AG09309 (cell line): ENCODE measurements at regions not wholly inside any gene's neighbourhood (a gene's known extent, or its start where the extent isn't known, plus 50 kb on each side); places are given as distances from the start of the nearest gene placed in this dataset.

Source experiments
- DNase-seq: peaks from one replicate; pipeline ENCODE4 v3.0.0-alpha.2; 2010; ENCODE audit warnings: low read depth
- H3K4me3 ChIP-seq: 2 replicates; pipeline ENCODE4 v1.5.1; 2011; ENCODE audit warnings: mild to moderate bottlenecking, low read depth, low read length, moderate library complexity; ENCODE audit not compliant: control insufficient read depth
- TF ChIP-seq, protein P1 (sequence below): IDR thresholded peaks from 2 replicates; pipeline ENCODE4 v1.5.1; 2011; ENCODE audit warnings: mild to moderate bottlenecking, low read depth, low read length, inconsistent platforms; ENCODE audit not compliant: insufficient read depth, control insufficient read depth; ENCODE audit errors: missing control alignments

DNA sequence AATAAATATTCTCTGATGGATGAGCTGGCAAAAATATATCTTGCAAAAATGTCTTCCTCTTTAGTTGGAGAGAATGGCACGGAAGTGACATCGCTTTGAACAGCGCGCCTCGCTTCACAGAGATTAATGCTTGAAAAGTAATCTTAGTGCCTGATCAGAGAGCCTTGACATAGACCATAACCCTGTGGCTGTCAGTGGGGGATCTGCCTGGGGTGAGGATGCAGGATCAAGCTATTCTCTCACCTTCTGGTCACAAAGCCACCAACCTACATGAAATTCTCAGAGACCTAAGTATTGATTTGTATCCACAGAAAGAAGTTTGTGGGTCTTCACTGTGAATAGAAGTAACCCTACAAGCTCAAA is 492.6 kb downstream of the LMO4 start:
- no peak for DNase-seq
- H3K4me3 ChIP-seq = no peak overlapping the region
- TF ChIP-seq, protein P1, sequence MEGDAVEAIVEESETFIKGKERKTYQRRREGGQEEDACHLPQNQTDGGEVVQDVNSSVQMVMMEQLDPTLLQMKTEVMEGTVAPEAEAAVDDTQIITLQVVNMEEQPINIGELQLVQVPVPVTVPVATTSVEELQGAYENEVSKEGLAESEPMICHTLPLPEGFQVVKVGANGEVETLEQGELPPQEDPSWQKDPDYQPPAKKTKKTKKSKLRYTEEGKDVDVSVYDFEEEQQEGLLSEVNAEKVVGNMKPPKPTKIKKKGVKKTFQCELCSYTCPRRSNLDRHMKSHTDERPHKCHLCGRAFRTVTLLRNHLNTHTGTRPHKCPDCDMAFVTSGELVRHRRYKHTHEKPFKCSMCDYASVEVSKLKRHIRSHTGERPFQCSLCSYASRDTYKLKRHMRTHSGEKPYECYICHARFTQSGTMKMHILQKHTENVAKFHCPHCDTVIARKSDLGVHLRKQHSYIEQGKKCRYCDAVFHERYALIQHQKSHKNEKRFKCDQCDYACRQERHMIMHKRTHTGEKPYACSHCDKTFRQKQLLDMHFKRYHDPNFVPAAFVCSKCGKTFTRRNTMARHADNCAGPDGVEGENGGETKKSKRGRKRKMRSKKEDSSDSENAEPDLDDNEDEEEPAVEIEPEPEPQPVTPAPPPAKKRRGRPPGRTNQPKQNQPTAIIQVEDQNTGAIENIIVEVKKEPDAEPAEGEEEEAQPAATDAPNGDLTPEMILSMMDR = no peak

DNA sequence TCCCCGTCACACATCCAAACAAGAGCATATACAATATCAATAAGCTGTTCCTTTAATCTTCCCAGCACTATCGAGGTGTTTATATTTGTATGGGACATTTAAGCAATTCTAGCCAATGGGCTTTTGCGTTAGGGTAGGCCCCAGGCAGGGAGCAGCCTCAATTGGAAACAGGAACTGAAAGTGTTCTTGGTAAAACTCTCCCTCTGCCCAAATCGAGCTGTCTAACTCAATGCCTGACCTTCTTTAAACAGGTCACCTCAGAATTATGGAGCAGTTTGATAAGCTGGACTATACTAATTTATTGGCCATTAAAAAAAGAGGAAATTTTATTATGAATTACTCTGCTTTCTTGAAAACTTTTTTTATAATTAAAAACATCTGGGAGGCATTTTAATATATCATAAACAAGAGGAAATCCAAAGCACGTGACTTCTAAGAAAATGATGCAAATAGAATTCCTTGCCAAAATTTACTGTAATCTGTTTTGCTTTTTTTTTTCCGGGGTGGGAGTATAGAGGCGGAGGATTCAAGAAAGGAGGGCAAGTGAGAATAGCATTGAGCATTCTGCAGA is 498.1 kb downstream of the LMO4 start:
- no peak overlapping the region for H3K4me3 ChIP-seq
- DNase-seq = peak; percentile 37
- TF ChIP-seq, protein P1 = no peak

DNA sequence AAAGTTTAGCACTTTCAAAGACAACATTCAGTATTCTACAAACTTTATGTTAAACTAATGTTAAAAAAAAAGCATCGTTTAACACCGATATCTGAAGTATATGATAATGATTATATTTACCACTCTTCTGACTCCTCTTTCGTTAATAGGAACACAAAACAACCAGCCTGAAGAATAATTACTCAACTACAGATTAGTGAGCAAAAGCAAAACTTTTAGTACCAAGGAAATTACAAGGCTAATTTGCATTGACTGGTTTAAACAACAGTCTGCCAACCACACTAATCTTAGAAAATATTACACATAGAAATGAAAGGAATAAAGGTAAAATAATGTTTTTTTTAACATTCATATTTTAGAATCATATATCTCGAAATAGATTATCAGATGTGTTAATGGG is 500.7 kb downstream of the LMO4 start:
- DNase-seq = no peak
- H3K4me3 ChIP-seq = no peak overlapping the region
- TF ChIP-seq, protein P1 = no peak

DNA sequence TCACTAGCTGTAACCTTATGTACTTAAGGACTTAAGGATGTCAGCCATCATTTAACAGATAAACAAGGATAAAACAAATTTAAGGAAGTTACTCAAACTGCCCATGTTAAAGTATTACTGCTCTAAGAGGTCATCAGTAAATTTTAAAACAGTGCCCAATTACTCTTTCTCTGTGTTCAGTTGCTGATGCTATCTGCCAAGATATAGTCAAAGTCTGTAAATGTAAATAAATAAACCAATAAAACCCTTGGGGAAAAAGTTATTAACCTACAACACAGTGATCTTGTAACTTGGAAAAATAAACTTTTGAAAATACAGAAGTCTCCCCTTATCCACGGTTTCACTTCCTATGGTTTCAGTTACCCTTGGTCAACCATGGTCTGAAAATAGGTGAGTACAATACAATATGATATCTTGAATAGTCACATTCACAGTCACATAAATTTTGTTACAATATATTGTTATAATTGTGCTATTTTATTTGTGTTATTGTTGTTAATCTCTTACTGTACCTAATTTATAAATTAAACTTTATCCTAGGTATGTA is 501.8 kb downstream of the LMO4 start:
- H3K4me3 ChIP-seq = no peak overlapping the region
- no peak for DNase-seq
- TF ChIP-seq, protein P1 = no peak

DNA sequence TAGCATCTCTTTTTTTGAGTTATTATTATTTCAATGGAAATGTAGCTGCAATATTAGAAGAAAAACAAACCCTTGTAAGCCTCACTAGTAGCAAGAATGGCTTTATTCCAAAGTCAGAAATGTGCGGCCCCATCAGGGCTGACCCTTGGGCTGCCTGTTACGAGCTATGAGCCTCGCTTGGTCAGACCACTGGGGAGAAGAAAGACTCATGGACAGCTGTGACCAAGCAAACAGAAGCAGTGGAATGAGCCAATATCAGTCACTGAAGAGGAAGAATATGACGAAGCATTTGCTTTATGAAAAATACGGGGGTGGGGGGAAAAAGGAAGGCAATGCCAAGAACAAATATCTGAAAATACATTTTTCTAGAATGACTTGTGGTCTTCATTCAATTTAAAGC is 504.5 kb downstream of the LMO4 start:
- TF ChIP-seq, protein P1 = no peak
- no peak for DNase-seq
- no peak overlapping the region for H3K4me3 ChIP-seq

GRCh38 chr1:87834151-87834550 is 505.5 kb downstream of the LMO4 start:
- TF ChIP-seq, protein P1 = no peak
- no peak overlapping the region for H3K4me3 ChIP-seq
- DNase-seq = no peak
